ENCODE measurements at regions not wholly inside any gene's neighbourhood (a gene's known extent, or its start where the extent isn't known, plus 50 kb on each side); places are given as distances from the start of the nearest gene placed in this dataset.

DNA sequence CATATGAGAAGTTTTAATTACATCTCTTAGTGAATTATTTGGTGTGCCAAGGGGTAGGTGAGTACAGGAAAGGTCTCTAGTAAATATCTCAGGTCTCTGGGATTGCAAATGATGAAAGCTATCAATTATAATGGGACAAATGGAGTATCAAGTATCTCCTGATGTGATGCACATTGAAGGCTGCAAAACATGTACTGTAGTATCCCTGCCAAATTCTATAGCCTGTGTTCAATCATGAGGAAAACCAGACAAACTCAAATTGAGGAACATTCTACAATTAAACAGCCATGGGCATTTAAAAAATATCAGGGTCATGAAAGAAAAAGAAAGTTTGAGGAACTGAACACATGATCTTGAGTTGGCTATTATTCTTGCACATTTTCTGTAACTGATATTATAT, 665.4 kb upstream of the PABPC4L start:
- no peak for TF ChIP-seq POLR2A (IDR thresholded peaks at IDR 0.05)
- no peak for TF ChIP-seq POLR2AphosphoS5 (IDR thresholded peaks at IDR 0.05)
- TF ChIP-seq, protein P1, sequence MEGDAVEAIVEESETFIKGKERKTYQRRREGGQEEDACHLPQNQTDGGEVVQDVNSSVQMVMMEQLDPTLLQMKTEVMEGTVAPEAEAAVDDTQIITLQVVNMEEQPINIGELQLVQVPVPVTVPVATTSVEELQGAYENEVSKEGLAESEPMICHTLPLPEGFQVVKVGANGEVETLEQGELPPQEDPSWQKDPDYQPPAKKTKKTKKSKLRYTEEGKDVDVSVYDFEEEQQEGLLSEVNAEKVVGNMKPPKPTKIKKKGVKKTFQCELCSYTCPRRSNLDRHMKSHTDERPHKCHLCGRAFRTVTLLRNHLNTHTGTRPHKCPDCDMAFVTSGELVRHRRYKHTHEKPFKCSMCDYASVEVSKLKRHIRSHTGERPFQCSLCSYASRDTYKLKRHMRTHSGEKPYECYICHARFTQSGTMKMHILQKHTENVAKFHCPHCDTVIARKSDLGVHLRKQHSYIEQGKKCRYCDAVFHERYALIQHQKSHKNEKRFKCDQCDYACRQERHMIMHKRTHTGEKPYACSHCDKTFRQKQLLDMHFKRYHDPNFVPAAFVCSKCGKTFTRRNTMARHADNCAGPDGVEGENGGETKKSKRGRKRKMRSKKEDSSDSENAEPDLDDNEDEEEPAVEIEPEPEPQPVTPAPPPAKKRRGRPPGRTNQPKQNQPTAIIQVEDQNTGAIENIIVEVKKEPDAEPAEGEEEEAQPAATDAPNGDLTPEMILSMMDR (IDR thresholded peaks at IDR 0.05): no peak
- TF ChIP-seq EP300 (IDR thresholded peaks at IDR 0.05): no peak

All from suprapubic skin (tissue), 4 donors.